Transverse colon (tissue), 3 donors: ENCODE measurements at regions not wholly inside any gene's neighbourhood (a gene's known extent, or its start where the extent isn't known, plus 50 kb on each side); places are given as distances from the start of the nearest gene placed in this dataset.

Source experiments
- CTCF ChIP-seq, 5 experiments: fragments of 200-600 bp in 3 of 5; fragments of 450-650 bp in 2 of 5; sonication (generic) in 3 of 5; IDR thresholded peaks; 1 replicate in 2 of 5; 2 replicates in 3 of 5; pipeline ENCODE4 v1.5.1; 2016 to 2017; ENCODE audit warnings: antibody characterized with exemption in 5 of 5, inconsistent platforms in 3 of 5, mild to moderate bottlenecking in 2 of 5, moderate library complexity in 1 of 5
- POLR2A ChIP-seq: fragments of 450-650 bp; IDR thresholded peaks from one replicate; pipeline ENCODE4 v1.6.1; 2016; ENCODE audit warnings: antibody characterized with exemption, mild to moderate bottlenecking, moderate library complexity

GRCh38 chr13:106942563-106942962 is 374.6 kb upstream of the ARGLU1 start:
- TF ChIP-seq CTCF (IDR thresholded peaks at IDR 0.05) (no peak), POLR2A (no peak)
